GM18951 (cell line): ENCODE measurements at regions not wholly inside any gene's neighbourhood (a gene's known extent, or its start where the extent isn't known, plus 50 kb on each side); places are given as distances from the start of the nearest gene placed in this dataset.
"Not testable (repeated sequence)": the region's sequence is repeated elsewhere in the genome, so short reads cannot be mapped to it uniquely, and the experiment has no call there.

Experiments used
- POLR2A ChIP-seq: IDR thresholded peaks from 4 replicates; pipeline ENCODE4 v1.6.1; 2011; ENCODE audit warnings: mild to moderate bottlenecking; ENCODE audit not compliant: insufficient read length, insufficient read depth; ENCODE audit errors: extremely low read depth
- in situ Hi-C: fragments of 300-500 bp; cut with MboI; formaldehyde crosslinking; loops from one replicate; pipeline ENCODE4 v1.12.0; 2022; ENCODE audit warnings: low sequenced_read_pairs, mixed read lengths, inconsistent platforms; ENCODE audit not compliant: unreplicated experiment

GRCh38 chr18:4987452-4988405 is 209.3 kb downstream of the AKAIN1 start:
- in situ Hi-C loops, result no loop called here
- no peak for TF ChIP-seq POLR2A

GRCh38 chr18:4986677-4987076 is 210.4 kb downstream of the AKAIN1 start:
- in situ Hi-C loops, result no loop called here
- TF ChIP-seq POLR2A, result no peak

GRCh38 chr18:4986066-4986465 is 211.0 kb downstream of the AKAIN1 start:
- in situ Hi-C loops, result no loop called here

GRCh38 chr18:4961121-4961909 is 235.7 kb downstream of the AKAIN1 start:
- in situ Hi-C loops, result no loop called here
- TF ChIP-seq POLR2A, result no peak

More at GRCh38 chr18:4986066-4986465, 211.0 kb downstream of the AKAIN1 start:
- no peak for TF ChIP-seq POLR2A

GRCh38 chr18:4960578-4960977 is 236.5 kb downstream of the AKAIN1 start:
- in situ Hi-C loops, result no loop called here

GRCh38 chr18:4931209-4931608 is 265.8 kb downstream of the AKAIN1 start:
- in situ Hi-C loops, result no loop called here
- TF ChIP-seq POLR2A, result no peak

More at GRCh38 chr18:4960578-4960977, 236.5 kb downstream of the AKAIN1 start:
- no peak for TF ChIP-seq POLR2A

GRCh38 chr18:4921548-4921947 is 275.5 kb downstream of the AKAIN1 start:
- in situ Hi-C loops, result no loop called here

GRCh38 chr18:4917509-4917908 is 279.5 kb downstream of the AKAIN1 start:
- in situ Hi-C loops, result not testable (repeated sequence)

More at GRCh38 chr18:4921548-4921947, 275.5 kb downstream of the AKAIN1 start:
- no peak for TF ChIP-seq POLR2A

- TF ChIP-seq POLR2A, result no peak
- in situ Hi-C loops, result no loop called here
These were observed 288.7 kb downstream of the AKAIN1 start for GRCh38 chr18:4908328-4908727.

- in situ Hi-C loops, result no loop called here
- TF ChIP-seq POLR2A, result no peak
These were observed 290.2 kb downstream of the AKAIN1 start for GRCh38 chr18:4906856-4907255.

GRCh38 chr18:4888251-4889040 is 308.6 kb downstream of the AKAIN1 start:
- no peak for TF ChIP-seq POLR2A
- in situ Hi-C loops, result no loop called here

GRCh38 chr18:4878480-4878879 is 318.6 kb downstream of the AKAIN1 start:
- no peak for TF ChIP-seq POLR2A
- in situ Hi-C loops, result no loop called here

- in situ Hi-C loops, result no loop called here
- no peak for TF ChIP-seq POLR2A
These were observed 325.9 kb downstream of the AKAIN1 start for GRCh38 chr18:4871197-4871596.
